K562 (cell line): ENCODE measurements at regions not wholly inside any gene's neighbourhood (a gene's known extent, or its start where the extent isn't known, plus 50 kb on each side); places are given as distances from the start of the nearest gene placed in this dataset.

Experiments
- ATAC-seq: fragments of 200-7000 bp; cut with Tn5 transposase; 3 replicates; pipeline ENCODE4 v1.9.1; 2020; ENCODE audit warnings: moderate library complexity
- BruUV-seq: library from RNA; stranded (reverse); fragments of 400-500 nt; replicated peaks from 2 replicates; lab custom pipeline; 2021; lab: Mats Ljungman, UMichigan
- CTCF ChIA-PET: fragments of 300-600 bp; formaldehyde crosslinking; extraction: SDS; loops from one replicate; lab custom pipeline; 2021; ENCODE audit warnings: low intra/inter-chr PET ratio; lab: Yijun Ruan, JAX
- POLR2A ChIA-PET: fragments of 300-600, 350-650 bp; sonication (Branson Sonifier 250); formaldehyde crosslinking; extraction: SDS; loops from one replicate; lab custom pipeline; 2021; ENCODE audit warnings: antibody characterized with exemption, inconsistent platforms; lab: Yijun Ruan, JAX
- DNase-seq, 4 experiments: peaks; one replicate each; pipeline versions ENCODE4 v3.0.0 to v3.0.0-alpha.2; 2011 to 2018; ENCODE audit warnings: low spot score in 3 of 4, mixed read lengths in 3 of 4; ENCODE audit errors: extremely low read depth in 1 of 4
- FAIRE-seq: peaks from 2 replicates; lab custom pipeline; 2011; peaks lifted over from hg19 to GRCh38; lab: Jason Lieb, UNC
- H2AFZ ChIP-seq: 2 replicates; pipeline ENCODE4 v1.6.0; 2011; ENCODE audit warnings: low read depth, low read length, control low read depth, inconsistent platforms
- H3K27ac ChIP-seq: fragments of 200-600 bp; 3 replicates; pipeline ENCODE4 v1.8.0; 2011; ENCODE audit warnings: low read depth, mild to moderate bottlenecking, control low read depth, inconsistent platforms, low read length, moderate library complexity, mixed read lengths; ENCODE audit errors: extremely low read depth
- H3K27me3 ChIP-seq, 2 experiments: fragments of 300-600 bp in 1 of 2; 2 replicates in 1 of 2; 3 replicates in 1 of 2; pipeline versions ENCODE4 v1.6.0 to v1.8.0; 2011; ENCODE audit warnings: inconsistent platforms in 2 of 2, low read length in 2 of 2, mild to moderate bottlenecking in 1 of 2, mixed read lengths in 1 of 2, moderate library complexity in 1 of 2; ENCODE audit not compliant: control insufficient read depth in 2 of 2, insufficient read depth in 2 of 2
- H3K36me3 ChIP-seq: fragments of 300-600 bp; 3 replicates; pipeline ENCODE4 v1.8.0; 2011; ENCODE audit warnings: mild to moderate bottlenecking, low read length, inconsistent platforms; ENCODE audit not compliant: control insufficient read depth, insufficient read depth
- H3K4me1 ChIP-seq, 2 experiments: fragments of 200-600 bp in 1 of 2; replicated peaks in 1 of 2; 2 replicates in 1 of 2; 3 replicates in 1 of 2; pipeline versions ENCODE4 v1.5.1 to v1.8.0; 2011; ENCODE audit warnings: inconsistent platforms in 2 of 2, low read length in 2 of 2, mild to moderate bottlenecking in 1 of 2, mixed read lengths in 1 of 2, moderate library complexity in 1 of 2; ENCODE audit not compliant: control insufficient read depth in 2 of 2, insufficient read depth in 2 of 2
- H3K4me2 ChIP-seq: 2 replicates; pipeline ENCODE4 v1.6.1; 2011; ENCODE audit warnings: low read length, control low read depth, inconsistent platforms, mixed read lengths; ENCODE audit not compliant: insufficient read depth
- H3K4me3 ChIP-seq: fragments of 200-600 bp; sonication (generic), shearing (Covaris generic); 2 replicates; pipeline ENCODE4 v1.5.1; 2016; ENCODE audit warnings: control low read depth, inconsistent platforms
- H3K79me2 ChIP-seq: fragments of 200-600 bp; 3 replicates; pipeline ENCODE4 v1.8.0; 2011; ENCODE audit warnings: low read length, inconsistent platforms; ENCODE audit not compliant: control insufficient read depth, insufficient read depth
- H3K9ac ChIP-seq, 2 experiments: 2 replicates each; pipeline versions ENCODE4 v1.6.0 to v1.6.1; 2011; ENCODE audit warnings: low read depth in 2 of 2, low read length in 2 of 2, control low read depth in 1 of 2, inconsistent platforms in 1 of 2, mild to moderate bottlenecking in 1 of 2, mixed read lengths in 1 of 2; ENCODE audit not compliant: insufficient read depth in 1 of 2
- H3K9me1 ChIP-seq: one replicate; pipeline ENCODE4 v1.6.0; 2011; ENCODE audit warnings: inconsistent platforms, mild to moderate bottlenecking, low read length, moderate library complexity; ENCODE audit not compliant: control insufficient read depth, insufficient read depth
- H3K9me3 ChIP-seq: replicated peaks from 2 replicates; pipeline ENCODE4 v1.5.1; 2011; ENCODE audit warnings: low read depth, low read length, inconsistent platforms; ENCODE audit not compliant: control insufficient read depth, insufficient read depth
- H4K20me1 ChIP-seq: replicated peaks from 2 replicates; pipeline ENCODE4 v1.6.1; 2011; ENCODE audit warnings: low read length, inconsistent platforms, mixed read lengths; ENCODE audit not compliant: control insufficient read depth, insufficient read depth
- BRD9 ChIP-seq: fragments of 450-650 bp; IDR thresholded peaks from 2 replicates; pipeline ENCODE4 v1.6.1; 2018; ENCODE audit warnings: low read depth; ENCODE audit not compliant: partially characterized antibody
- EP400 ChIP-seq: fragments of 450-650 bp; IDR thresholded peaks from 2 replicates; pipeline ENCODE4 v1.6.1; 2017; ENCODE audit warnings: antibody characterized with exemption, mild to moderate bottlenecking, moderate library complexity
- EZH2 ChIP-seq: IDR thresholded peaks from 2 replicates; pipeline ENCODE4 v1.6.1; 2012; ENCODE audit warnings: low read depth, mild to moderate bottlenecking, inconsistent platforms, low read length, borderline replicate concordance
- MAFK ChIP-seq: IDR thresholded peaks from 2 replicates; pipeline ENCODE4 v1.6.1; 2011; ENCODE audit warnings: low read length, improper control_type of control experiment
- MTA1 ChIP-seq: fragments of 450-650 bp; IDR thresholded peaks from 2 replicates; pipeline ENCODE4 v1.6.1; 2017; ENCODE audit warnings: borderline replicate concordance
- MYNN ChIP-seq, 2 experiments: sonication (generic); formaldehyde crosslinking in 1 of 2; IDR thresholded peaks; 2 replicates each; pipeline versions ENCODE4 v1.5.0 to v1.6.1; 2016 to 2020; ENCODE audit warnings: antibody characterized with exemption in 1 of 2, missing genetic modification reagents in 1 of 2
- PTRF ChIP-seq: fragments of 450-650 bp; IDR thresholded peaks from 2 replicates; pipeline ENCODE4 v1.6.1; 2016; ENCODE audit warnings: mild to moderate bottlenecking, missing genetic modification characterization, missing compliant biosample characterization
- SAFB ChIP-seq: fragments of 200-400 bp; formaldehyde crosslinking; IDR thresholded peaks from 2 replicates; pipeline ENCODE4 v1.6.1; 2017; ENCODE audit warnings: low read depth, low read length, borderline replicate concordance
- SIN3A ChIP-seq, 2 experiments: fragments of 150-350 bp in 1 of 2; IDR thresholded peaks; 2 replicates each; pipeline ENCODE4 v1.6.1; 2011 to 2016; ENCODE audit warnings: borderline replicate concordance in 2 of 2, low read depth in 2 of 2, low read length in 2 of 2, mild to moderate bottlenecking in 2 of 2, moderate library complexity in 2 of 2; ENCODE audit not compliant: control insufficient read depth in 1 of 2
- SMAD1 ChIP-seq: fragments of 150-350 bp; IDR thresholded peaks from 2 replicates; pipeline ENCODE4 v1.6.1; 2014; ENCODE audit warnings: low read length, low read depth; ENCODE audit not compliant: partially characterized antibody
- SRSF7 ChIP-seq: fragments of 200-400 bp; formaldehyde crosslinking; optimal IDR thresholded peaks from 2 replicates; pipeline ENCODE3; 2017; ENCODE audit warnings: mild to moderate bottlenecking, low read depth, low read length
- STAT5B ChIP-seq: fragments of 250-450 bp; sonication (Bioruptor Pico); IDR thresholded peaks from 2 replicates; pipeline ENCODE4 v1.8.0; 2021; ENCODE audit warnings: mild to moderate bottlenecking, inconsistent platforms
- SUPT5H ChIP-seq: fragments of 450-650 bp; IDR thresholded peaks from 2 replicates; pipeline ENCODE4 v1.6.1; 2016
- ZBTB17 ChIP-seq: fragments of 450-650 bp; formaldehyde crosslinking; IDR thresholded peaks from 2 replicates; pipeline ENCODE4 v1.4.0; 2020; ENCODE audit warnings: mild to moderate bottlenecking
- ZBTB33 ChIP-seq: sonication (generic); formaldehyde crosslinking; IDR thresholded peaks from 2 replicates; pipeline ENCODE4 v1.8.1; 2023; ENCODE audit warnings: mild to moderate bottlenecking, missing genetic modification reagents
- ZNF224 ChIP-seq: sonication (generic); formaldehyde crosslinking; IDR thresholded peaks from 2 replicates; pipeline ENCODE4 v1.8.0; 2022; ENCODE audit warnings: mild to moderate bottlenecking, missing genetic modification reagents
- ZNF695 ChIP-seq: fragments of 450-650 bp; formaldehyde crosslinking; IDR thresholded peaks from 2 replicates; pipeline ENCODE4 v1.4.0; 2020; ENCODE audit warnings: mild to moderate bottlenecking, moderate library complexity
- ZNF830 ChIP-seq: fragments of 250-450 bp; sonication (Bioruptor Pico); IDR thresholded peaks from 2 replicates; pipeline ENCODE4 v1.5.0; 2021; ENCODE audit warnings: mild to moderate bottlenecking
- WGBS: fragments of 100-300 bp; shearing (Covaris generic); methylation state at CpG from one replicate; pipeline ENCODE4 v1.1.6; 2016; ENCODE audit warnings: low coverage, mixed read lengths; ENCODE audit not compliant: insufficient coverage; ENCODE audit errors: missing lambda C conversion rate; 5-methylcytosine and 5-hydroxymethylcytosine counted together
- in situ Hi-C: fragments of 300-500 bp; cut with MboI; formaldehyde crosslinking; loops from 4 replicates; pipeline ENCODE4 v1.15.0; 2018; ENCODE audit warnings: inconsistent platforms, mixed read lengths
- intact Hi-C: fragments of 100-400 bp; cut with micrococcal nuclease; formaldehyde crosslinking; loops from 2 replicates; pipeline ENCODE4 v1.14.2; 2022
- TF ChIP-seq, protein P1 (sequence below): fragments of 200-800 bp; sonication (Bioruptor generic); IDR thresholded peaks from 2 replicates; pipeline ENCODE4 v1.6.1; 2017; ENCODE audit warnings: missing genetic modification characterization, missing compliant biosample characterization

- Histone ChIP-seq H3K4me3 (no peak overlapping the region), H4K20me1 (no peaks in the 10 kb centered on the region), H3K4me1 (no peaks in the 10 kb centered on the region), H3K36me3 (no peaks in the 10 kb centered on the region), H3K4me2 (no peak overlapping the region), H3K9me3 (no peaks in the 10 kb centered on the region), H3K9me1 (no peaks in the 10 kb centered on the region), H3K9ac (no peak overlapping the region), H2AFZ (no peak overlapping the region), H3K79me2 (no peaks in the 10 kb centered on the region), H3K27me3 (no peaks in the 10 kb centered on the region), H3K27ac (no peak overlapping the region)
- no TSS peak for BruUV-seq
- in situ Hi-C loops: no loop called here
- 0% methylated on average over 3 of the region's 3 CpGs for WGBS
- ATAC-seq: no peak
- ChIA-PET CTCF (no interaction called here), POLR2A (no interaction called here)
- intact Hi-C loops: no loop called here
- no peak for FAIRE-seq
- DNase-seq: no peak
- no peak for TF ChIP-seq ZNF830 (CRISPR knock-in tag)
- no peak for TF ChIP-seq ZNF224 (CRISPR knock-in tag)
- no peak for TF ChIP-seq SUPT5H
- TF ChIP-seq PTRF: no peak
- TF ChIP-seq STAT5B (CRISPR knock-in tag): no peak
- no peak for TF ChIP-seq ZBTB17 (CRISPR knock-in tag)
- TF ChIP-seq SAFB: no peak
- TF ChIP-seq, protein P1, sequence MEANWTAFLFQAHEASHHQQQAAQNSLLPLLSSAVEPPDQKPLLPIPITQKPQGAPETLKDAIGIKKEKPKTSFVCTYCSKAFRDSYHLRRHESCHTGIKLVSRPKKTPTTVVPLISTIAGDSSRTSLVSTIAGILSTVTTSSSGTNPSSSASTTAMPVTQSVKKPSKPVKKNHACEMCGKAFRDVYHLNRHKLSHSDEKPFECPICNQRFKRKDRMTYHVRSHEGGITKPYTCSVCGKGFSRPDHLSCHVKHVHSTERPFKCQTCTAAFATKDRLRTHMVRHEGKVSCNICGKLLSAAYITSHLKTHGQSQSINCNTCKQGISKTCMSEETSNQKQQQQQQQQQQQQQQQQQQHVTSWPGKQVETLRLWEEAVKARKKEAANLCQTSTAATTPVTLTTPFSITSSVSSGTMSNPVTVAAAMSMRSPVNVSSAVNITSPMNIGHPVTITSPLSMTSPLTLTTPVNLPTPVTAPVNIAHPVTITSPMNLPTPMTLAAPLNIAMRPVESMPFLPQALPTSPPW (CRISPR knock-in tag): no peak
- no peak for TF ChIP-seq EP400
- TF ChIP-seq ZNF695: no peak
- TF ChIP-seq SRSF7: no peak
- no peak for TF ChIP-seq MTA1
- TF ChIP-seq SIN3A (IDR thresholded peaks at IDR 0.05; ENCODE audit: borderline replicate concordance in 2 of 2, control insufficient read depth in 1 of 2, low read depth in 2 of 2, low read length in 2 of 2): no peak
- no peak for TF ChIP-seq BRD9
- TF ChIP-seq SMAD1: no peak
- TF ChIP-seq MAFK: no peak
- TF ChIP-seq MYNN (IDR thresholded peaks at IDR 0.05): no peak
- no peak for TF ChIP-seq MYNN (CRISPR knock-in tag; IDR thresholded peaks at IDR 0.05)
- no peak for TF ChIP-seq EZH2
- TF ChIP-seq ZBTB33 (CRISPR knock-in tag): no peak
Measured at GRCh38 chr11:89613911-89614310, 96.2 kb upstream of the TRIM77 start.
